IPS-18a (cell line): ENCODE measurements at regions not wholly inside any gene's neighbourhood (a gene's known extent, or its start where the extent isn't known, plus 50 kb on each side); places are given as distances from the start of the nearest gene placed in this dataset.

Experiments
- H3K27ac ChIP-seq: one replicate; pipeline ENCODE4 v1.5.1; 2013; ENCODE audit warnings: low read length
- H3K27me3 ChIP-seq: one replicate; pipeline ENCODE4 v1.6.1; 2013; ENCODE audit warnings: mild to moderate bottlenecking, low read length; ENCODE audit not compliant: control insufficient read depth, insufficient read depth
- H3K36me3 ChIP-seq: one replicate; pipeline ENCODE4 v1.6.1; 2013; ENCODE audit warnings: low read depth, low read length; ENCODE audit not compliant: control insufficient read depth
- H3K4me1 ChIP-seq: one replicate; pipeline ENCODE4 v1.6.1; 2013; ENCODE audit warnings: low read depth, low read length; ENCODE audit not compliant: control insufficient read depth
- H3K4me3 ChIP-seq: one replicate; pipeline ENCODE4 v1.5.1; 2013; ENCODE audit warnings: low read length
- H3K9ac ChIP-seq: one replicate; pipeline ENCODE4 v1.6.1; 2013; ENCODE audit warnings: mild to moderate bottlenecking, low read length, moderate library complexity
- H3K9me3 ChIP-seq: one replicate; pipeline ENCODE4 v1.6.1; 2013; ENCODE audit warnings: low read depth, low read length; ENCODE audit not compliant: control insufficient read depth

DNA sequence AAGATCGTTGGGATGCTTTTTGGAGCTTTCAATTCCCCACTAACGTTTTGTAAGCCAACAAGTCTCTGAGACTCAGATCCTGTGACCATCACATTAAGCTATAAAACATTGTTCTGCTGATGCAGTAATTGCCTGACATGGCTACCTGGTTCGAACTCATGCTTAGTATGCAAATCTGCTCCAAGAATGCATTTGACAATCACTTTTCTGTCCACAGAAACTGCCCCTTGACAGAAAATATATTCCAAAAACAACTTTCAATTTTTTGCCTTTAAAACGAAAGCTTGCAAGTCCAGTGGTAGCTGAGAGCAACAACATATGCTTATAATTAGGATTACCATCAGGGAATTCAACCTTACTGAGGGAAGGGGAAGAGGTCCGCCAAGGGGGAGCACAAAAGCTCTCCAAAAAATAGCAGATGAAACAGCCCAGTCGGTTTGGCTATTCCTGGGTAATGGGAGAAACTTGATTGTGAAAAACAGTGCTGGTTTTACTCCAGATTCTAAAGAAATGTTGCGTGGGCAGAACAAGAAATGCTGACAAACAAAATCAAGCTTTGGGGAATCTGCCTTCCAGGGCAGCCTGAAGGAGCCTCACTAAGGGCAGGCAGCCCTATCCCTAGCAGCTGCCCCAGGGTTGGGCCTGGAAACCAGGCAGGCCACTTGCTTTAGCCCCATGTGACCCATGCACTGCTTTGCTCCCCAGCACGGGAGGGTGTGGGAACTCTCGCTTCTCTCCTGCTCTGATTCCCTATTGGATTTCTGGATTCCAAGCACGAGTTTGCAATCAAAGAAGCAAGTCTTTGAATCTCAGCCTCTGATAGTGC lies 160.7 kb upstream of the LDB2 start:
- Histone ChIP-seq H3K27me3 (no peaks in the 10 kb centered on the region), H3K36me3 (no peaks in the 10 kb centered on the region), H3K9ac (no peak overlapping the region), H3K4me3 (no peak overlapping the region), H3K9me3 (no peaks in the 10 kb centered on the region), H3K27ac (no peak overlapping the region), H3K4me1 (no peaks in the 10 kb centered on the region)

- no peaks in the 10 kb centered on the region for H3K27me3 ChIP-seq
- H3K9me3 ChIP-seq, result no peaks in the 10 kb centered on the region
- H3K4me1 ChIP-seq, result no peaks in the 10 kb centered on the region
- H3K9ac ChIP-seq, result no peak overlapping the region
- no peaks in the 10 kb centered on the region for H3K36me3 ChIP-seq
- no peak overlapping the region for H3K27ac ChIP-seq
- H3K4me3 ChIP-seq, result no peak overlapping the region
Measured at GRCh38 chr4:17058536-17058915, 160.1 kb upstream of the LDB2 start.

- H3K9ac ChIP-seq, result no peak overlapping the region
- H3K4me3 ChIP-seq, result no peak overlapping the region
- H3K36me3 ChIP-seq, result no peaks in the 10 kb centered on the region
- no peaks in the 10 kb centered on the region for H3K9me3 ChIP-seq
- no peaks in the 10 kb centered on the region for H3K4me1 ChIP-seq
- no peak overlapping the region for H3K27ac ChIP-seq
- no peaks in the 10 kb centered on the region for H3K27me3 ChIP-seq
Measured at GRCh38 chr4:17057035-17057434, 158.6 kb upstream of the LDB2 start.

- H3K4me1 ChIP-seq, result no peaks in the 10 kb centered on the region
Measured at GRCh38 chr4:17055788-17056187, 157.3 kb upstream of the LDB2 start.

GRCh38 chr4:17045866-17046265 lies 147.4 kb upstream of the LDB2 start:
- Histone ChIP-seq H3K9ac (no peak overlapping the region), H3K4me3 (no peak overlapping the region), H3K4me1 (no peaks in the 10 kb centered on the region), H3K9me3 (no peaks in the 10 kb centered on the region), H3K36me3 (no peaks in the 10 kb centered on the region), H3K27ac (no peak overlapping the region), H3K27me3 (no peaks in the 10 kb centered on the region)

More at GRCh38 chr4:17055788-17056187, 157.3 kb upstream of the LDB2 start:
- H3K9me3 ChIP-seq, result no peaks in the 10 kb centered on the region
- H3K27ac ChIP-seq, result no peak overlapping the region
- H3K9ac ChIP-seq, result no peak overlapping the region
- H3K4me3 ChIP-seq, result no peak overlapping the region
- H3K27me3 ChIP-seq, result no peaks in the 10 kb centered on the region
- H3K36me3 ChIP-seq, result no peaks in the 10 kb centered on the region

- H3K36me3 ChIP-seq, result no peaks in the 10 kb centered on the region
- no peak overlapping the region for H3K4me3 ChIP-seq
- H3K9me3 ChIP-seq, result no peaks in the 10 kb centered on the region
- H3K9ac ChIP-seq, result no peak overlapping the region
- no peaks in the 10 kb centered on the region for H3K27me3 ChIP-seq
- H3K27ac ChIP-seq, result no peak overlapping the region
- peaks cover 18% of the 10 kb centered on the region for H3K4me1 ChIP-seq
Measured at GRCh38 chr4:17038510-17039176, 140.2 kb upstream of the LDB2 start.

GRCh38 chr4:17033768-17034181 lies 135.3 kb upstream of the LDB2 start:
- Histone ChIP-seq H3K27ac (no peak overlapping the region), H3K4me3 (no peak overlapping the region), H3K27me3 (no peaks in the 10 kb centered on the region), H3K36me3 (no peaks in the 10 kb centered on the region), H3K9me3 (no peaks in the 10 kb centered on the region), H3K4me1 (peaks cover 29% of the 10 kb centered on the region), H3K9ac (no peak overlapping the region)

GRCh38 chr4:17033025-17033767 lies 134.8 kb upstream of the LDB2 start:
- Histone ChIP-seq H3K9me3 (no peaks in the 10 kb centered on the region), H3K27me3 (no peaks in the 10 kb centered on the region), H3K36me3 (no peaks in the 10 kb centered on the region), H3K4me1 (peaks cover 24% of the 10 kb centered on the region), H3K9ac (no peak overlapping the region), H3K4me3 (no peak overlapping the region), H3K27ac (no peak overlapping the region)

GRCh38 chr4:17030543-17030942 lies 132.1 kb upstream of the LDB2 start:
- Histone ChIP-seq H3K4me1 (peaks cover 23% of the 10 kb centered on the region), H3K4me3 (no peak overlapping the region), H3K9ac (no peak overlapping the region), H3K9me3 (no peaks in the 10 kb centered on the region), H3K36me3 (no peaks in the 10 kb centered on the region), H3K27me3 (no peaks in the 10 kb centered on the region), H3K27ac (no peak overlapping the region)

GRCh38 chr4:17029964-17030363 lies 131.5 kb upstream of the LDB2 start:
- H3K4me1 ChIP-seq, result peaks cover 23% of the 10 kb centered on the region
- no peak overlapping the region for H3K4me3 ChIP-seq
- no peak overlapping the region for H3K27ac ChIP-seq
- no peaks in the 10 kb centered on the region for H3K36me3 ChIP-seq
- no peaks in the 10 kb centered on the region for H3K27me3 ChIP-seq
- no peak overlapping the region for H3K9ac ChIP-seq
- H3K9me3 ChIP-seq, result no peaks in the 10 kb centered on the region

- H3K4me1 ChIP-seq, result peaks cover 23% of the 10 kb centered on the region
- no peaks in the 10 kb centered on the region for H3K36me3 ChIP-seq
- no peaks in the 10 kb centered on the region for H3K9me3 ChIP-seq
- H3K27me3 ChIP-seq, result no peaks in the 10 kb centered on the region
- no peak overlapping the region for H3K4me3 ChIP-seq
- no peak overlapping the region for H3K27ac ChIP-seq
- no peak overlapping the region for H3K9ac ChIP-seq
Measured at GRCh38 chr4:17029432-17029831, 131.0 kb upstream of the LDB2 start.
